ENCODE measurements at regions not wholly inside any gene's neighbourhood (a gene's known extent, or its start where the extent isn't known, plus 50 kb on each side); places are given as distances from the start of the nearest gene placed in this dataset.
A peak's percentile ranks its signal among the peaks of the same experiment; 100 is the strongest.

DNA sequence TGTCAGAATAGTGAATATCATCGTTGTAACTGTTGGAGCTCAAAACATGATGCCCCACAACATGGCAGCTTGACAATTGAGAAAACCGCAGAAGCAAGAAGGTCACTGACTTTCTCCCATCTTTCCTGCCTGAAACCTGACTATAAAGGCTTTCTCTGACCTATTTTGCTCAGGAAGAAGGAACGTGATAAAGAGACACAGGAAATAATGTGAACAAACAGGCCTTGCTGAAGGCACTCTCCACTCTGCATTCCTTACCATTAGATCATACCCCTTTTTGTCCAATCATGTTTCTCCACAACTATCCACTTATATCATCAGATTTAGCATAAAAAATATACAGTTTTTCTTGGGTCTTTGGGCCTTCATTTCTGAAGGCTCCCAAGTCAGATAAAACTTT lies 916.8 kb downstream of the METTL15 start:
- DNase-seq = no peak

DNA sequence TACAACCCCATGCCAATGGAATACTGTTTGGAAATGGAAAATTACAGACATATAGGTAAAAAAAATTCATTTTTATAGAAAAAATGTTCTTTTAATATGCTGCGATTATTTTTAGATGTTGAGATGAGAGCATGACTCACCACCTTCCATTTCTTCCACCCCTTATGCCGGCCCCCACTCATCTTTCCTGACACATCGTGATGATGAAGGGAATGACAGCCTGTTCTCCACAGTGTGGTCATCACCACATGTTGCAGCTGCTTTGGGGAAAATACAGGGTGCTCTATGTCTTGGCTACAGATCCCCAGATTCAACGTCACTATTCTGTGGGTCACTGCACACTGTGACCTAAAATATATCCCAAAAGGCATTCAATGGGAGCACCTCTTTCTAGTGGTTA lies 916.2 kb downstream of the METTL15 start:
- no peak for DNase-seq

DNA sequence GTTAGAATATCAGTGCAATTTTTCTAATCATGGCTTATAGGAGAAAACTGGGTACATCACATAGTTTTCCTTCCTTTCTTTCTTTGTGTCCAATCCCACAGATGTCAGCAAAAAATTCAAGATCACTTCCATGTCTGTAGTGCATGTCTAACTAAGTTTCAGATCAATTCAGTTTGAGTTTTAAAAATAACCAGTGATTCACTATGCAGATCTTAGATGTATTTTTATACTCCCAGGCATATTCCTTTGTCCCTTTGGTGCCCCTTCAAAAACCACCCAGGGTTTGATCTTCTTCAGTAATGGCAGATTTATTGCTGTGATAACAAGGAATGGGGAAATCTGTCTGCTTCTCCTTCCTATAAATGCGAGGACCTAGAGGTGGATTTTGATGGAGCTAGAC lies 915.6 kb downstream of the METTL15 start:
- DNase-seq = no peak

DNA sequence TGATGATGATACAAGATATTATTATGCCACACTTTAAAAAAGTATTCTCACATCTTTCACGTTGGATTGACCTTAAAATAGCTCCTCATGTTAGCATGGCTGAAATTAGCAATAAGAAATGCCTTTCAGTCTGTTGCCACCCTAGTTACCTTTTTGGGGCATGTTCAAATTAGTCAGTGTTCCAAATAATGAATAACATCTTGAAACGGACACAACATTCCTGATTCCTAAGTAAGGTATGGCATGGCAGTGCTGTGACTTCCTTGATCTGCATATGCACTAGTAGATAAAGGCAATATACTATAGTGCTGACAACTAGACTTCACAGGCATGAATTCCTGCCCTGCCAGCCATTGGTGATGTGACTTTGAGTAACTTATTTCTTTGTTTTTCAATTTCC lies 914.5 kb downstream of the METTL15 start:
- no peak for DNase-seq

DNA sequence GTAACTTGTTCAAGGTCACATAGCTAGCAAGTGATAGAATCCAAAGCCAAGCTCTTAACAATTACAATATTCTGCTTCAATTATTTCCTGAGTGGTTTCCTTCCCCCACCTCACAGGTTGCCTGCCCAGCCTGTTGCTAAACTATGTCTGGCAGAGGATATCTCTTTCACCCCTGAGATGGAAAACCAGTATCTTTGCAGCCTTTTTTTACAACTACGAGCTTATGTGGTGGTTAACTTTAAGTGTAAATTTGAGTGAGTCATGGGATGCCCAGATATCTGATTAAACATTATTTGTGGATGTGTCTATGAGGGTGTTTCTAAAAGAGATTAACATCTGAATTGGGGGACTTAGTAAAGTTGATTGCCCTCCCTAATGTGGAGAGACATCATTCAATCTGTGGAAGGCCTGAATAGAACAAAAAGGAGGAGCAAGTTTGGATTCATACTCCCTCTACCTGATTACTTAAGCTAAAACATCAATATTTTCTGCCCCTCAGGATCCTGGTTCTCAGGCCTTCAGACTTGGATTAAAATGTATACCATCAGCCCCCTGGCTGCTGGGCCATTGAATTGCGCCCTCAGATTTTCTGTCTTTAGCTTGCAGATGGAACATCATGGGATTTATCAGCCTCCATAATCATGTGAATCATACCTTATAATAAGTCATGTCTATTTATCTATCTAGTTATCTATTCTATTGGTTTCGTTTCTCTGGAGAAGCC lies 911.9 kb downstream of the METTL15 start:
- peak; percentile 46 to 80 for DNase-seq

DNA sequence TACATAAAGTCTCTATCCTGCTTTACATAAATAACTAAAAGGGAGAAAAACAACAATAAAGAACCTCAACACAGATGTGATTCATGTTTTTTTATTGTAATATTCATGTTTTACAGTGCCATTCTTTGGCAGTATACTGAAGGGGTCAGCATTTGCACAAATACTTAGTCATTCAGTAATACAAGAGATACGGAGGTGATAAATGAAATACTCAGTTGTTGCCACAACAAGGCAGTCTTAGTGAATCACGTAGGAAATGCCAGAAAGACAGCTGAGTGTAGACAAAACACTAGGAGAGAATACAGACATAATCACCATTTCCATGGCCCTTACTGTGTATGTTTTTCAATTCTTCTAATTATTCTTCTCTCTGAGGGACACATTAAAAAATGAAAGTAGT lies 910.4 kb downstream of the METTL15 start:
- DNase-seq = peak; percentile 53 to 88

DNA sequence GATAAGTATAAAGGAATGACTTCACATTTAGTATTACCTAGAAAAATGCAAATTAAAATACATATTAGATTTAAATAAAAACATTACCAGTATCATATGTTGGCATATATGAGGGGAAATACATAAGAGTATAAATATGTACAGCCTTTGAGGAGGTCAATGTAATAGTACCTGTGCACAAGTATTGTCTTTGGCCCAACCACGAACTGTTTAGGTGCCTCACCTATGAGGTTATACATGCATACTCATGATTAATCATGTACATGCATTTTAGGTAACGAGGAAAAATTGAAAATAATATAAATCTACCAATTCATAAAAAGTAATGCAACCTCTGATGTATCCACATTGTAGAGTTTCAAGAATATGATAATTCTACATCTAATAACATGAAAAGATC lies 909.8 kb downstream of the METTL15 start:
- DNase-seq = no peak

DNA sequence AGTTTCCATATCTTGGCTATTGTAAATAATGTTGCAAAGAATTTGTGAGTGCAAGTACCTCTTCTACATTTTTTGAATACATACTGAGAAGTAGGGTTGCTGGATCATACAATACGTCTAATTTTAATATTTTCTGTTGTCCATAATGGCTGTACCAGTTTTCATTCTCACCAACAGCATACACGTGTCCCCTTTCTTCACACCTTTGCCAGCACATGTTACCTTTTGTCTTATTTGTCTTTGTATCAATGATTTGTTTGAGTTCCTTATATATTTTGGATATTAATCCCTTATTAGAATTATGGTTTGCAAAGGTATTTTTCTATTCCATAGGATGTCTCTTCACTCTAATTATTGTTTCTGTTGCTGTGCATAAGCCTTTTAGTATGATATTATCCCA lies 904.3 kb downstream of the METTL15 start:
- no peak for DNase-seq

DNA sequence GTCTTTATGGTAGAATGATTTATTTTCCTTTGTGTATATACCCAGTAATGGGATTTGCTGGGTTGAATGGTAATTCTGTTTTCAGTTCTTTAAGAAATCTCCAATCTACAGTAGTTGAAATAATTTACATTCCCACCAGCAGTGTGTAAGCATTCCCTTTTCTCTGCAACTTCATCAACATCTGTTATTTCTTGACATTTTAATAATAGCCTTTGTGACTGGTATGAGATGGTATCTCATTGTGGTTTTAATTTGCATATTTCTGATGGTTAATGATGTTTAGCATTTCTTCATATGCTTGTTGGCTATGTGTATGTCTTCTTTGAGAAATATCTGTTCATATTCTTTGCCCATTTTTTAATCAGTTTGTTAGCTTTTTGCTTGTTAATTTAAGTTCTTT lies 901.2 kb downstream of the METTL15 start:
- DNase-seq = no peak

DNA sequence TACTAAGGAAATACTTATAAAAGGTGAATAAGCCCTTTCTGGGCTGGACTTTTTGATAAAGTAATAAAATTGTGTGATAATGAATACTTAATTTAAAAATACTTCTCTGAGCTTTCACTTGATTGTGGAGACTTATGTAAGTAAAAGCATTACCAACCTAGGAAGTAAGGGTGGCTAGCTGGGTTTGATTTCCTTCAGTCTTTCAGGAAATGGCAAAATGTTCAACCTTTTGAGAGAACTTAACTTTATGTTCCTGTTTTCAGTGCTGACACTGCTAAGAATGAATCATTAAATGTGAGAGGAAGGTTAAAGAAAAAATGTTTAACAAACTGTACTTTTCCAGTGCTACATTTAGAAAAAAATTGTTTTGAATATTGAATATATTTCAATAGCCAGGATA lies 900.3 kb downstream of the METTL15 start:
- DNase-seq = no peak

DNA sequence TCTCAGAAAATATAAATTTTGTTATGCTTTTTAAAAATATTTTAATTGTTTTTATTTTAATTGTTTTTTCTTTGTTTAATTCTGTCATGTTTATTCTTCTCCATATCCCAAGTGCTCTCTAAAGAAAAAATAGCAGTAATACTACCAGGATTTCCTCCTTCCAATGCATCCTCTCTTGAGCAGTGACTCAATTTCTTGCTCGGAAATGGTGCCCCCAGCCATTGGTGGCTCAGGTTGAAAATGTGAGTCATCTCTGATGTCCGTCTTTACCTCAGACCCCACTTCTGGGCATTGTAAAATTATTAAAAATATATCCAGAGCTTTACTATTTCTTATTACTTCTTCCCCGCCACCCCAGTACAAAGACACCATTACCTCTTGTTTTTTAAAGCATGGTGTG lies 898.5 kb downstream of the METTL15 start:
- DNase-seq = no peak

DNA sequence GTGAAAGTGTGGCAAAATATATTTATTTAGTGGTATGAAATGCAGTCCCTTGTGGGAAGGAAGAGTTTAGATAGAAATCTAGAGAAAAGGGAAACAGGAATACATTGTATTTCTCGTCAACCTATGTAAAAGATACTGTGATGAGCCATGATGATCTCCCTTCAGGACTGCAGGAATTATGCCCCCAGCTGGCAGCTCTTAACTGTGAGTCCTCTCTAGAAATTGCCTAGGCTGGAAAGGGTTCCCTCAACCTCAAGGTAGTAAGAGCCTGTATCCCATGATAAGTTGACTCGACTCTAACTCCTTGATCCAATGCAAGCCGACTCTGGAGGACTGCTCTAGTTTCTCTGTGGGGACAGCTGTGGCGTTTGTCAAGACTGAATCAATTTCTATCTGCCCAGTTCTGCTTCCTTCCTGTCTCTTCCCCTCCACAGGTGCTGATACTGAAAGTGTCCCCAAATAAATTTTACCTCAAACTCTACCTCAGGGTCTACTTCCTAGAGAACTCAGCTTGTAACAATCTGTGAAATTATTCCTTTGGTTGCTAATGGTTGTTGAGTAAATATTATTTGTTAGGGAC lies 897.3 kb downstream of the METTL15 start:
- no peak for DNase-seq

DNA sequence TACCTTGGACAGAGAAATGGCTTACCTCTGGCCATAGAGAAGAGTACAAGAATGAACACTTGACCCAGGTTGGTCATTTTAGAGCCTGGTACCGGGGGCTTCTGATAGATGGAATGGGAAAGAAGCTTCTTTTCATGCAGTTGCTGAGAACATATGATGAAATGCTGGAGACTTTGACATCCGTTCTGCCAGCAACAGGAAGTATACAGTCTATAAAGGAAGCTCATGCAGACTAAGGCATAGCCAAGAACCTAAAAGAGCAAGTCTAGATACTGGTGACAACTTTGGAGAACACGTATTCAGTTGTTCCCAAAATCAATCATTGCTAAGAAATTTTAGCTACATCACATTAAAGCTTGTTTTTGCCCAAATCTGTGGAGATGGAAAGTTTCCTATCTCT lies 894.6 kb downstream of the METTL15 start:
- DNase-seq = no peak

DNA sequence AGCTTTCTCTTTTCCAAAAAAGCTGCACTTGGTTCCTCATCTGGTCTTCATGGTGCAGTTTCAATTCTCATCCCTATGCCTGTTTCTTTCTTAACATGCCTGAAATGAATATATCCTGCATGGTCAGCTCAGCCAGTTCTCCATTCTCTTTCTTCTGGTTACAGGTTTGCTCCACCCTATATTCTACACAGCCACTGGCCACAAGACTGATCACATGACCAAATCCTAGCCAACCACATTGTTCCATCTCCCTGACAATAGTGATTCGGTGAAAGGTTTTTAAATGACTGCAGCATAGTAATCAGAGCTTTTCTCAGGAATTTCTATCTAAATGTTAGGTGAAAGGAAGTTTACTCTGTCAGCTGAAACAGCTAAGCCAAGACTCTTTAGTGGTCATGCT lies 891.4 kb downstream of the METTL15 start:
- DNase-seq = peak in 1 of 2 experiments; percentile 11

DNA sequence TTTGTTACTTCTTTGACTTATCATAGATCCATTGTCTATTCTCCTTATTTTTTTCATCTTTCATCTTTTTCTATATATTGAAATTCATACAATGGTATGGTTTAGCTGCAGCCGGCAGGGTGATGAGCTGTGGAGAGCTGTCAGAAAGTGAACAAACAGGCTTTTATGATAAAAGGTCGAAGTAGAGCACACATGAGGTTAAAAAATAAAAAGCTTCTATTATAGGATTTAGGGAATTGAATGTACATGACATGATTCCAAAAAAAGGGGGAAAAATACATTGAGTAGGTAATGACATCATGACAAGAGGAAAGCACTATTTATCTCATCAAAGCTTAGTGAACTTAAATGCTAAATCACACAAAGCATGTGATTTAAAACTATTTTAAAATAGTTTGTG lies 884.8 kb downstream of the METTL15 start:
- no peak for DNase-seq

DNA sequence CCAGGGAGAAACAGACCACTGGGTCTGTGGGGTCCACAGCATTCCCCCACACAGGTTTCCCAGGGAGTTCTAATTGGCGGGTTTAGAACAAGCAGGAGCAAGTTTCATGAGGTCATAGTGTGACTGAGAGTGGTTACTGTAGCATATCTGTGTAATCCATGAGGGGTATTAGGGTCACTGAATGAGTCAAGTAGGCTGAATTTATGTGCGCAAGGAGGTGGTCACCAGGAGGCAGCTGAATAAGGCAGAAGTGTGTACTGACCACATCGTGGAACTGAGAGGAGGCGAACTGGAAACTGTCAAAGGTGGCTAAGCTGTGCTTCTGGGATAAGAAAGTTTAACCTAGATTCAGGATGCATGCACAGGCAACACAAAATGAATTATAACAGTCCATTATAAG lies 876.0 kb downstream of the METTL15 start:
- no peak for DNase-seq

DNA sequence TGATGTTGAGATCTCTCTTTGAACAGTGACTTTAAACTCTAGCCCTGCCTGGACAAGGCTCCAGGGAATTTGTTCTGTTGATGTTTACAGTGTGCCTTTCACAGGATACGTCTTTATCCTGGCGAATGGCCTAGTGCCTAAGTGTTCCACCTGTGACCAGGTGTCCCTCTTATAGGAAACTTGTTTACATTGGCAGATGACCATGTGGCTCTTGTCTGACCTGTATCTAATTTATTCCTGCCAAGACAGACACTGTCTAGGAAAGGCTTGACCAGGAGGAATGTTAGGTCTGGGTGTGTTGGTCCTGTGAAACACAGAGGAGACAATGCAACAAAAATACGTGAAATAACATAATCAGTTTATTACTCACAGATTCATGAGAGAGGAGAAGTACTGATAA lies 875.6 kb downstream of the METTL15 start:
- no peak for DNase-seq

DNA sequence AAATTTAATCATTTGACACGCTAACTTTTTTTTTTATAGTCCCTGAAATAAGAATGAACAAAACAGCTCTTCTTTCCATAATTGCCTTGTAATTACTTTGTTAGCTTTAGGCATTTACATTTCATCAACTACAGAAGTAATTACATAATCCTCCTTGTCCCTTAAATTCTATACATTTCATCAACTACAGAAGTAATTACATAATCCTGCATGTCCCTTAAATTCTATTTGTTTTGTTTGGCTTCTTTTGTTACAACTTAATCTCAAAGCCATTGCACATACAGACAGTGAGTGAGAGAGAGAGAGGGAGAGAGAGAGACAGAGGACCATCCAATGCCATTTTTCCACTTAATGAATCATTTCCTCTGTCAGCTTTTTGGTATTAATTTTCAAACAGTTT lies 873.2 kb downstream of the METTL15 start:
- no peak for DNase-seq

DNA sequence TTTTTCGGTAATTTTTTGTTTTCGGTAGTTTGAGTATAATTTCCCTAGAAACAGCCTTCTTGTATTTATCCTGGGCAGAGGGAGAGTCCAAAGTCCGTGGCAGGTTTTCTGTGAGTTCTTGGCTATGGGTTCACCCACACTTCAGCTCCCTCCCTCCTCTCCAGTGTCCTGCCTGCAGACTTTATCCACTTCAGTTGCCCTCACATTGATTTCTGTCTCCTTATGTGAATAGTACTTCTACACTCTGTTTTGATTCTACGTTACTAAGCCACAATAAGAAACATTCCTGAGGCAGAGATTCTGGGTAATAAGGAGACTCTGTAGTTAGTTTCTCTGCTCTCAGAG lies 868.6 kb downstream of the METTL15 start:
- DNase-seq = no peak

DNA sequence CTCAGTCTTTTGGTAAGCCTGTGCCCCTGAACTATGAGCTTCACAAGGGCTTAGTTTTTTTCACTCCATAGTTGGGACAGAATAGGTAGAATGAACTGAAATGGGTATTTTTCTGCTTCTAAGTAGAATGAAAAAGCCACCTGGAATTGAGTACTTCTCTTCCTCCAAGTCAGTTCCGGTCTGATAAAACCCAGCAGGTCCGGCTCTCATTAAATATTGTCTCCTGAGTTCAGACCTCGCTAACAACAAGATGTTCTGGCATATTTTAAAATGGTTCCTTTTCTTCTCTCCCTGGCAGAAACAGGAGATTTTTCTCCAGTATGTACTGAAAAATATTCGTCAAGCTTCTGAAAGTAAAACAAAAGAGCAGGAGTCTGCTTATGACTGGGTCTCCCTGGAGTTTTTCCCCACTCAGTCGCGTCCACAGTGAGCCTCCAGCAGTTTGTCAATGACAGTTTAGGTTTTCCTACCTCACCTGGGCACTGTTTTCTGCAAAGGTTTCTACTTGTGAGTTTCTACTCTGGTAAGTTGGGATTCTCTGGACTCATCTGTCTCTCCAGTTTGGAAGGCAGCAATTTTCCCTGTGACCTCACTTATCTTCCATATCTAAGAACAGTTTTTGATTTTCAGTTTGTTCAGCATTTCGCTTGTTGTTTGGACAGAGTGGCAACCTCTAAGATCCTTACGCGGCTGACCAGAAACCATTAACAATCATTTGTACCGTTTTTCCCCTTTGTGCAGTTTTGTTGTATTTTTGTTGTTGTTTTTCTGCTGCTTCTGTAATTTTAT lies 868.0 kb downstream of the METTL15 start:
- no peak for DNase-seq

DNA sequence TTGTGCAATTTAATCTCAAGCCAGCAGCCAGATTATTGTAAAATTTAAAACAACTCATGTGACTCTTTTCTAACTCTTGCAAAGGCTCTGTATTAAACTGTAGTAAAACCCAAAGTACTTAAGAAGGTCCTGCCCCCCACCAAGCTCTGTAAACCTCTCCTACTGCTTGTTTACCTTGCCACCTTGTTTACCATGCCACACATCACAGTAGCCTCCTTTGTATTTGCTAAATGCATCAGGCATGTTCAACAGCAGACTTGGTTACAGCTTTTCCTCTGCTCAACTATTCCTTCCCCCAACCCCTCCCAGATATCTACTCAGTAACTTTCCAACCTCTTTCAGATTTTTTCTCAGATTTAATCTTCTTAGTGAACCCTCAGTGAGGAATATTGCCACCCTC lies 861.6 kb downstream of the METTL15 start:
- peak in 1 of 2 experiments; percentile 9 for DNase-seq

DNA sequence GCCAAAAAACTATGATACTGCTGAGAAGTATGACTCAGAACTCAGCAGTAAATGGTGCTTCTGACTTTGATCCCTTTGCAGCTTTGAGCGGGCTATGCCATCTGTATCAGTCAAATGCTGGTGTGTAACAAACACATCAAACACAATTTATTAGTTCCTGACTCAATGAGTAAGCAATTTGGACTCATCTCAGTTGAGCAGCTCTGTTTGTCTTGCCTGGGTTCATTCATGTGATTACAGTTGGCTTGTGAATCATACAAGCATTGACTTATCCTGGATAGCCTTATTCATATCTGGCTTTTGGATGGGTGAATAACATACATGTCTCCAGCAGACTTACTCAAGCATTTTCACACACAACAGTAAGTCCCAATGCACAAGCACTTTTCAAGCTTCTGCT lies 858.8 kb downstream of the METTL15 start:
- DNase-seq = no peak

DNA sequence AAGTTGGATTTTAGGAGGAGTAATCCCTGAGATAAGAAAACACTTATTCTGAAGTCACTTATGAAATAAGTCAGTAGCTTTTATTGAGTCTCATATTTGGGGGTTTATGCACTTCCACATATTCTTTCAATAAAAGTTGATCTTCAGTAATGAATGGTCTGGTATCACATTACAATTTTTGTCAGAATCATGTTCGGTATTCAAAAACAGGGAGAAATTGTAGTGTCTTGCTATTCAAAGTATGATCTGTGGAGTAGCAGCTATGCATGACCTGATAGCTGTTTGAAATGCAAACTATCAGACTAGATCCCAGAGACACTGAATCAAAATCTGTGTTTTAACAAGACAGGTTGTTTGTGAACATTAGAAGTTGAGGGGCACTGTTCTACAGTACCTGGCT lies 857.6 kb downstream of the METTL15 start:
- DNase-seq = no peak

DNA sequence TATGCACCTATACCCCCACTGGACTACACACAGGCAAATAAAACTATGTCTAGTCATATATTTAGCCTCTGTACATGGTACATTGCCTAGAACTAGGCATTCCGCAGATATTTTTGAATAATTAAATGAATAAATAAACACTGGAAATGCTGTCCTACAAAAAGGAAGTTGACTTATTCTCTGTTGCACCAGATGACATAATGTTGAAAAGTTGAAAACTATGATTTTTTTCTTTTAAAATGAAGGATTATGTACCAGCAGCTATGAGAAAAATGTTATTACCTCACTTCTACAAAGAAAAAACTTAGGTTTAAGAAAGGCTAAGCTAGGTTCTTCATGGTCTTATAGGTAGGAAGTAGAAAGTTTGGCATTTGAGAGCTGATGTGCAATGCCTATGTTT lies 856.6 kb downstream of the METTL15 start:
- no peak for DNase-seq

DNA sequence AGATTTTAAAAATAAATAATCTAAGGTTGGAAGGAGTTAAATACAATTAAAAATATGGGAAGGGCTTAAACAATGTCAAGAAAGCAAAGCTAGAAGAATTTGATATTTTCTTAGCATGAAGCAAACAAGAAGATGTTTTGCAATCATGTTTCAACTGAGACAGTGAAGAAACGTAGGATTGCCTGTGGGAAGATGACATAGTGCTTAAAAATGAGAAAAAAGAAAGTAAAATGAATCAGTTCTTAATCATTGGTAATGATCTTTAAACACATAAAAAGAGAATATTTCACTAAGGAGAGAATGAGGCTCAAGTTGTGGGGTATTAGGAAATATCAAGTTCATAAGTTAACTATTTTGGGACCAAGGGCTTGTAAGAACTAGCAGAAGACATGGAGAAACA lies 855.0 kb downstream of the METTL15 start:
- no peak for DNase-seq
